ENCODE measurements at regions not wholly inside any gene's neighbourhood (a gene's known extent, or its start where the extent isn't known, plus 50 kb on each side); places are given as distances from the start of the nearest gene placed in this dataset.

GRCh38 chr9:108784998-108785397 is 70.8 kb downstream of the ACTL7B start:
- no peaks in the 10 kb centered on the region for H3K9me3 ChIP-seq (ENCODE audit: control insufficient read depth, low read depth, low read length)
- no peak overlapping the region for H3K14ac ChIP-seq (ENCODE audit: insufficient read depth, low read length)
- H2BK120ac ChIP-seq (ENCODE audit: low read depth, low read length, poor library complexity, severe bottlenecking): no peak overlapping the region
- H3K23me2 ChIP-seq (ENCODE audit: insufficient read length, low read depth, low read length, poor library complexity, severe bottlenecking): no peaks in the 10 kb centered on the region
- 0 out of 2 replicates have a peak, but pooled peaks cover 2% of the 10 kb centered on the region for H3K27me3 Mint-ChIP-seq (ENCODE audit: low read depth)
- TF ChIP-seq CTCF (conservative IDR thresholded peaks at IDR 0.05): no peak
- no peak for DNase-seq
- 0 out of 5 replicates have a peak, but pooled peaks cover 0 to 3% of the 10 kb centered on the region in 2 experiments for H3K9me3 Mint-ChIP-seq
- H4K8ac ChIP-seq (replicated peaks; ENCODE audit: insufficient read length, low read depth, low read length): no peak overlapping the region
- no peak overlapping the region for H2AK5ac ChIP-seq (ENCODE audit: insufficient read length, low read length)
- no peak overlapping the region for H2AFZ ChIP-seq (ENCODE audit: low read length)
- H4K91ac ChIP-seq (ENCODE audit: insufficient read length, low read depth, low read length): no peak overlapping the region
- no peak overlapping the region for H4K5ac ChIP-seq (ENCODE audit: insufficient read length, low read depth, low read length)
- no peak overlapping the region for H3K27ac Mint-ChIP-seq
- no peaks in the 10 kb centered on the region for H3K27me3 ChIP-seq (ENCODE audit: insufficient read depth, low read length)
- no peak overlapping the region for H3K23ac ChIP-seq (ENCODE audit: insufficient read length, low read depth, low read length)
- no peak overlapping the region for H2BK5ac ChIP-seq (ENCODE audit: insufficient read length, low read length)
- H3K4me1 ChIP-seq (ENCODE audit: insufficient read depth, low read length): peaks cover 2% of the 10 kb centered on the region; the same call in 1 of the 2 replicates
- no peak overlapping the region for H3K9ac ChIP-seq (ENCODE audit: extremely low read depth, insufficient read length, low read length)
- no peaks in the 10 kb centered on the region for H4K20me1 ChIP-seq (ENCODE audit: control insufficient read depth, insufficient read depth, insufficient read length)
- H3T11ph ChIP-seq (ENCODE audit: low read length): no peak overlapping the region
- no peak overlapping the region for H3K4me3 Mint-ChIP-seq
- H3K36me3 Mint-ChIP-seq (ENCODE audit: insufficient read depth in 1 of 3, low read depth in 3 of 3): no peaks in the 10 kb centered on the region
- H2BK20ac ChIP-seq (ENCODE audit: low read depth, low read length, poor library complexity, severe bottlenecking): no peak overlapping the region
- no peak overlapping the region for H3K27ac ChIP-seq (ENCODE audit: insufficient read length, low read depth, low read length)
- peaks cover 35 to 42% of the 10 kb centered on the region in 2 experiments for H3K4me1 Mint-ChIP-seq
- no peaks in the 10 kb centered on the region for H3K79me2 ChIP-seq (ENCODE audit: insufficient read depth, low read length)
- H3K79me1 ChIP-seq (ENCODE audit: insufficient read depth, low read depth, low read length, poor library complexity, severe bottlenecking): no peaks in the 10 kb centered on the region
- WGBS (ENCODE audit: extremely low coverage, insufficient read length, low lambda C conversion rate): no CpG with 5 or more reads among the region's 3 CpGs
- no peak overlapping the region for H3K18ac ChIP-seq (ENCODE audit: insufficient read length, low read depth, low read length)
- no peak overlapping the region for H3K4ac ChIP-seq (ENCODE audit: low read depth, low read length)
- no peak overlapping the region for H3K56ac ChIP-seq (ENCODE audit: insufficient read length, low read depth, low read length)
- H2BK12ac ChIP-seq (ENCODE audit: insufficient read length, low read depth, low read length): no peak overlapping the region
- no peak overlapping the region for H2BK15ac ChIP-seq (ENCODE audit: low read depth, low read length)
- H3K4me2 ChIP-seq (ENCODE audit: insufficient read depth, insufficient read length, low read length): no peak overlapping the region
